ENCODE measurements at regions not wholly inside any gene's neighbourhood (a gene's known extent, or its start where the extent isn't known, plus 50 kb on each side); places are given as distances from the start of the nearest gene placed in this dataset.

DNA sequence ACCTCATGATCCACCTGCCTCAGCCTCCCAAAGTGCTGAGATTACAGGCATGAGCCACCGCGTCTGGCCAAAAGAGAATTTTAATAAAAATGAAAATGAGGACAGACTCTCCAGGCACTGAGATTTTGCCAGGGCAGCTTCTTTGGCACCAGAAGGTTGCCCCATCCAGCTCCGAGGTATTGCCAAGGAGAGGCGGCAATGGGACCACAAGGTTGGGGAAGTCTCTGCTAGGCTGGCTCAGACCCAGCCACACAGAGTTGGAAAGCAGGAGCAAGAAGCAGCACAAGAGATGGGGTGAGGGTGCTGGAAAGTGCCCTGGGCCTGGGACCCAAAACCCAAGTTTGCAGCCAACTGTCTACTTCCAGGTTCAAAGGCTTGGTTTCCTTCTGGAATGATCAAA lies 200.9 kb downstream of the HHIPL2 start:
- Histone ChIP-seq H3K9me3 (no peaks in the 10 kb centered on the region), H3K4me1 (ENCODE audit: low read depth) (no peaks in the 10 kb centered on the region), H3K36me3 (ENCODE audit: low read depth) (no peaks in the 10 kb centered on the region), H3K4me3 (no peak overlapping the region)
- ATAC-seq, result no peak
- TF ChIP-seq, protein P1, sequence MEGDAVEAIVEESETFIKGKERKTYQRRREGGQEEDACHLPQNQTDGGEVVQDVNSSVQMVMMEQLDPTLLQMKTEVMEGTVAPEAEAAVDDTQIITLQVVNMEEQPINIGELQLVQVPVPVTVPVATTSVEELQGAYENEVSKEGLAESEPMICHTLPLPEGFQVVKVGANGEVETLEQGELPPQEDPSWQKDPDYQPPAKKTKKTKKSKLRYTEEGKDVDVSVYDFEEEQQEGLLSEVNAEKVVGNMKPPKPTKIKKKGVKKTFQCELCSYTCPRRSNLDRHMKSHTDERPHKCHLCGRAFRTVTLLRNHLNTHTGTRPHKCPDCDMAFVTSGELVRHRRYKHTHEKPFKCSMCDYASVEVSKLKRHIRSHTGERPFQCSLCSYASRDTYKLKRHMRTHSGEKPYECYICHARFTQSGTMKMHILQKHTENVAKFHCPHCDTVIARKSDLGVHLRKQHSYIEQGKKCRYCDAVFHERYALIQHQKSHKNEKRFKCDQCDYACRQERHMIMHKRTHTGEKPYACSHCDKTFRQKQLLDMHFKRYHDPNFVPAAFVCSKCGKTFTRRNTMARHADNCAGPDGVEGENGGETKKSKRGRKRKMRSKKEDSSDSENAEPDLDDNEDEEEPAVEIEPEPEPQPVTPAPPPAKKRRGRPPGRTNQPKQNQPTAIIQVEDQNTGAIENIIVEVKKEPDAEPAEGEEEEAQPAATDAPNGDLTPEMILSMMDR (IDR thresholded peaks at IDR 0.05), result no peak
- DNase-seq, result no peak
- intact Hi-C loops (cut with DNase I, micrococcal nuclease), result no loop called here

DNA sequence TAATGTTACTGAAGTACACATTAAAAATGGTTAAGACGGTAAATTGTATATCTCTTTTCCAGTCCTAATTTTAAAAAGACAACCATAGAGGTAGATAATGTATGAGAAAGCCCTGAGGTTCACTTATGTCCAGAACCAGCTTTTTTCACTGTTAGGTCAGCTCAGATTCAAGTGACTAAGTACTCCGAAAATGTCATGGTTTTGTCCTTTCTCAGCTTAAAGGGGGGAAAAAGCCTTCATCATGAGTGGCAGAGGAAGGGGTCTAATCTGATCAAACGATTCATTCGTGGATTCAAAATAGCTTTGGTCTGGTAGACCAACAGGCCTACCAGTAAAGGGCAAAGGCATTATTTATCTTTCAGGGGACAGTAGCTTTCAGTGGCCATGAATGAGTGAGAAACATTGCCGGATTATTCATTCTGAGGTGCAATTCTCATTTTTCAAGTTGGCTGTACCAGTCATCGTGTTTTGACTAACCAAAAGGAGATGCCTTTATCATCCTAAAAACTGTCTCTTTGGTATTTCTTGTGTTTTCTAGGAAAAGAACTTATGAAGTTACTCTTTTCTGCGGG lies 208.4 kb downstream of the HHIPL2 start:
- DNase-seq, result no peak
- Histone ChIP-seq H3K4me3 (no peak overlapping the region), H3K36me3 (ENCODE audit: low read depth) (no peaks in the 10 kb centered on the region), H3K4me1 (ENCODE audit: low read depth) (no peaks in the 10 kb centered on the region), H3K9me3 (no peaks in the 10 kb centered on the region)
- TF ChIP-seq, protein P1 (IDR thresholded peaks at IDR 0.05), result no peak
- no peak for ATAC-seq
- intact Hi-C loops (cut with DNase I, micrococcal nuclease), result no loop called here

DNA sequence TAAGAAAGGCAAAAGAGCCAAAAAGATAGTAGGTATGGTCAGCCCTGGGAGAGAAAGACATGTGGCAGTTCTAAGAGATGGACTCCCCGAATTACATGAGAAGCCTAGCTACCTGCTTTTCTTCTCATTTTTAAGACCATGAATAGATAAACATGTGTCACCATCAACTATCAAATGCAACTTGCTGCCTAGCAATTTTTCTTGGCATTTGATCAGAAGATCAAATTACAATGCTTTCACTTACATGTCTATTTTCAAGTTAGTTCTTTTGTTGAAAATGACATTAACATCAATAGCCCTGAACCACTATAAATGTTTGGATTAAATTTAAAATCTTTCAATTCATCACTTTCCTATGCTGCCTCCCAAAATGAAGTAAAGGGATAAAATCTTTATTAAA lies 212.3 kb downstream of the HHIPL2 start:
- Histone ChIP-seq H3K4me1 (ENCODE audit: low read depth) (no peaks in the 10 kb centered on the region), H3K9me3 (no peaks in the 10 kb centered on the region), H3K4me3 (no peak overlapping the region), H3K36me3 (ENCODE audit: low read depth) (no peaks in the 10 kb centered on the region)
- TF ChIP-seq, protein P1 (IDR thresholded peaks at IDR 0.05), result no peak
- DNase-seq (no peak), ATAC-seq (no peak)
- intact Hi-C loops (cut with DNase I, micrococcal nuclease), result no loop called here

DNA sequence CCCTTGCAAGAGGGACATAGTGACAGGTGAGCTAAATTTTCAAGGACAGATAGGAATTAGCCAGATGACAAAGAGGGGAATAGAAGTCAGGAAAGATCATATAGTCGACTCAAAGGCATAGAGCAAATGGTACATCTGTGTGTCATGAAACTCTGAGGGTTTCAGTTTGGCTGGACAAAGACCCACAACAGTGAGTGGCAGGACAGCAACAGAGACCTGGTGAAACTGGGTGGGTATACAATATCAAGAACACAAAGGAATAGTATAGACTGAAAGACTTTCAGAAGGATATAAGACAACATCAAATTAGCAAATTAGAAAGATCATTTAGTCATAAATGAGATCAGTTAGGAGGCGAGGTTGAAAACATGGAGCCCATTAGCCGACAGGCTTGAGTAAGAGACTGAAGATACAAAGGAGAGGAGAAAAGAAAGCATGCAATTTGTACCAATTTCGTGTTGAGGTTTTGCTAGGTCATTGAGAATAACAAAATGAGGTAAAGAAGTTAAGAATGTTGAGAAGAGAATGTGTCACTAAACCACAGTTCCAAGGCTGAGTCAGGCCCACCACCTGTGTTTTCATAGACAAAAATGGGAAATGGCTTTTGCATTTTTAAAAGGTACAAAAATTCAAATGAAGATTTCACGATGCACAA lies 213.8 kb downstream of the HHIPL2 start:
- H3K9me3 ChIP-seq, result no peaks in the 10 kb centered on the region
- TF ChIP-seq, protein P1 (IDR thresholded peaks at IDR 0.05), result no peak
- ATAC-seq, result no peak
- intact Hi-C loops (cut with DNase I, micrococcal nuclease), result no loop called here
- DNase-seq, result no peak
- H3K4me3 ChIP-seq, result no peak overlapping the region
- no peaks in the 10 kb centered on the region for H3K36me3 ChIP-seq (ENCODE audit: low read depth)
- H3K4me1 ChIP-seq (ENCODE audit: low read depth), result no peaks in the 10 kb centered on the region

DNA sequence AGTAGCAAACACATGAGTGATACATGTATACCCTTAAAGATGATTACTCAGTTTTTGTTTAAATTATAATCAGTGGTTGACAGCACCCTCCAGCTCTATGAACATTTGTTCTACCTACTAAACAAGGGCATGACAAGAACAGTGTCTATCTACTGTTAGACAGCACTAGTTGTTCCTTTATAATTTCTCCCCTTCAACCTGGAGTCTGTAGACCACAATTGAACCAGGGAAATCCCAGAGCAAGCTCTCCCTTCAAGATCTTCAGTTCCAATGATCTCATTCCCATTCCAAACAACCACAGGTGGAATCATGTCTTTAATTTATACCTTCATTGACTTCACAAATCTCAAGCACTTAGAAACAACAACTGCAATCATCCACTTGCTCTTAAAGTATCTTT lies 216.1 kb downstream of the HHIPL2 start:
- Histone ChIP-seq H3K36me3 (ENCODE audit: low read depth) (no peaks in the 10 kb centered on the region), H3K9me3 (no peaks in the 10 kb centered on the region), H3K4me1 (ENCODE audit: low read depth) (no peaks in the 10 kb centered on the region), H3K4me3 (no peak overlapping the region)
- DNase-seq, result no peak
- intact Hi-C loops (cut with DNase I, micrococcal nuclease), result no loop called here
- no peak for ATAC-seq
- TF ChIP-seq, protein P1 (IDR thresholded peaks at IDR 0.05), result no peak

Data from mucosa of descending colon (tissue), 3 donors.